ENCODE measurements at regions not wholly inside any gene's neighbourhood (a gene's known extent, or its start where the extent isn't known, plus 50 kb on each side); places are given as distances from the start of the nearest gene placed in this dataset.

DNA sequence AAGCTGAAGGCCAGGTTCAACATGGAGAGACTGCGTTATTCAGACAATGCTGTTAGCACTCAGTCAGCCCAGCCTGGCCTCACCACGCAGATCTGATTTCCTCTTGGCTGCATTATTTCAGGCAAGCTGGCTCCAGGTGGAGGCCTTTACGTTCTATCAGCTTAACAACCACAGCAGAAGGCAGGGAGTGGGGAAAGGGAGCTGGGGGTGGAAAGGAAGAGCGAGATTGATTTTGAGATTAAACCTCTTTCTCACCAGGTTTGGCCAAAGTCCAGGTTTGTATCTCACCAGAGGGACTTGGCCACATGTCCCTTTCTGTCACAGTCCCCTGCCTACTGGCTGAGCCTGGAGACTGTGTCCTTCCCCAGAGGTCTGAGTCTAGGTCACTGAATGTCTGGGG is 543.7 kb upstream of the TMEM132C start:
- TF ChIP-seq POLR2A (IDR thresholded peaks at IDR 0.05), result no peak
- TF ChIP-seq, protein P1, sequence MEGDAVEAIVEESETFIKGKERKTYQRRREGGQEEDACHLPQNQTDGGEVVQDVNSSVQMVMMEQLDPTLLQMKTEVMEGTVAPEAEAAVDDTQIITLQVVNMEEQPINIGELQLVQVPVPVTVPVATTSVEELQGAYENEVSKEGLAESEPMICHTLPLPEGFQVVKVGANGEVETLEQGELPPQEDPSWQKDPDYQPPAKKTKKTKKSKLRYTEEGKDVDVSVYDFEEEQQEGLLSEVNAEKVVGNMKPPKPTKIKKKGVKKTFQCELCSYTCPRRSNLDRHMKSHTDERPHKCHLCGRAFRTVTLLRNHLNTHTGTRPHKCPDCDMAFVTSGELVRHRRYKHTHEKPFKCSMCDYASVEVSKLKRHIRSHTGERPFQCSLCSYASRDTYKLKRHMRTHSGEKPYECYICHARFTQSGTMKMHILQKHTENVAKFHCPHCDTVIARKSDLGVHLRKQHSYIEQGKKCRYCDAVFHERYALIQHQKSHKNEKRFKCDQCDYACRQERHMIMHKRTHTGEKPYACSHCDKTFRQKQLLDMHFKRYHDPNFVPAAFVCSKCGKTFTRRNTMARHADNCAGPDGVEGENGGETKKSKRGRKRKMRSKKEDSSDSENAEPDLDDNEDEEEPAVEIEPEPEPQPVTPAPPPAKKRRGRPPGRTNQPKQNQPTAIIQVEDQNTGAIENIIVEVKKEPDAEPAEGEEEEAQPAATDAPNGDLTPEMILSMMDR (IDR thresholded peaks at IDR 0.05), result no peak

Data from heart left ventricle (tissue), 13 donors.